A549 (cell line): ENCODE measurements at regions not wholly inside any gene's neighbourhood (a gene's known extent, or its start where the extent isn't known, plus 50 kb on each side); places are given as distances from the start of the nearest gene placed in this dataset.

Experiments used
- ATAC-seq, 2 experiments: fragments of 200-7000 bp in 1 of 2; fragments of >200 bp in 1 of 2; cut with Nextera tagmentation in 1 of 2; cut with Tn5 transposase in 1 of 2; 3 replicates each; pipeline versions ENCODE4 v1.8.0 to v1.9.1; 2018 to 2020; ENCODE audit warnings: mild to moderate bottlenecking in 1 of 2, moderate library complexity in 1 of 2
- CTCF ChIA-PET: fragments of 300-600 bp; sonication (Branson Sonifier 250); formaldehyde crosslinking; extraction: SDS; loops from one replicate; lab custom pipeline; 2021; ENCODE audit warnings: antibody characterized with exemption, inconsistent platforms; lab: Yijun Ruan, JAX
- POLR2A ChIA-PET: fragments of 350-600 bp; formaldehyde crosslinking; extraction: SDS; loops from one replicate; lab custom pipeline; 2021; ENCODE audit warnings: antibody characterized with exemption, inconsistent platforms; lab: Yijun Ruan, JAX
- DNase-seq, 2 experiments: peaks; one replicate each; pipeline versions ENCODE4 v3.0.0 to v3.0.0-alpha.2; 2011 to 2016; ENCODE audit warnings: low read depth in 1 of 2, low spot score in 1 of 2
- FAIRE-seq: peaks from 2 replicates; lab custom pipeline; 2011; peaks lifted over from hg19 to GRCh38; lab: Jason Lieb, UNC
- H3K27ac ChIP-seq, 2 experiments: fragments of >200 bp; sonication (Bioruptor Twin); formaldehyde crosslinking; 3 replicates each; pipeline ENCODE4 v1.5.1; 2016 to 2017
- H3K4me1 ChIP-seq: fragments of >200 bp; sonication (Bioruptor Twin); formaldehyde crosslinking; 3 replicates; pipeline ENCODE4 v1.6.1; 2016
- H3K4me2 ChIP-seq: fragments of >200 bp; sonication (Bioruptor Twin); formaldehyde crosslinking; 3 replicates; pipeline ENCODE4 v1.6.1; 2016
- H3K4me3 ChIP-seq: fragments of >200 bp; sonication (Bioruptor Twin); formaldehyde crosslinking; 3 replicates; pipeline ENCODE4 v1.5.1; 2016
- H3K9me3 ChIP-seq: fragments of >200 bp; sonication (Bioruptor Twin); formaldehyde crosslinking; 3 replicates; pipeline ENCODE4 v1.6.1; 2016
- ATOH8 ChIP-seq: fragments of 250-450 bp; sonication (Bioruptor Pico); IDR thresholded peaks from 2 replicates; pipeline ENCODE4 v1.5.0; 2020; ENCODE audit warnings: low read depth, mild to moderate bottlenecking, moderate library complexity
- CEBPB ChIP-seq, 2 experiments: fragments of >200 bp in 1 of 2; sonication (Bioruptor Twin) in 1 of 2; formaldehyde crosslinking in 1 of 2; IDR thresholded peaks; 2 replicates each; pipeline ENCODE4 v1.6.1; 2012 to 2016
- CHD2 ChIP-seq: fragments of 150-350 bp; IDR thresholded peaks from 2 replicates; pipeline ENCODE4 v1.6.1; 2014; ENCODE audit warnings: low read length; ENCODE audit not compliant: partially characterized antibody
- CHD4 ChIP-seq: fragments of 200-600 bp; sonication (generic); IDR thresholded peaks from 2 replicates; pipeline ENCODE4 v1.6.1; 2016; ENCODE audit warnings: antibody characterized with exemption, mild to moderate bottlenecking, borderline replicate concordance
- EP300 ChIP-seq, 2 experiments: fragments of >200 bp; sonication (Bioruptor Twin); formaldehyde crosslinking; IDR thresholded peaks; 2 replicates in 1 of 2; 3 replicates in 1 of 2; pipeline ENCODE4 v1.6.1; 2016 to 2017
- ESRRA ChIP-seq: fragments of 150-350 bp; IDR thresholded peaks from 2 replicates; pipeline ENCODE4 v1.6.1; 2014; ENCODE audit warnings: mild to moderate bottlenecking, low read length, borderline replicate concordance
- FOSB ChIP-seq: fragments of 250-450 bp; sonication (Bioruptor Pico); IDR thresholded peaks from 2 replicates; pipeline ENCODE4 v1.5.0; 2020; ENCODE audit warnings: mild to moderate bottlenecking, moderate library complexity
- GATA3 ChIP-seq: IDR thresholded peaks from 2 replicates; pipeline ENCODE4 v1.6.1; 2012; ENCODE audit warnings: borderline replicate concordance
- HES2 ChIP-seq: fragments of >200 bp; sonication (Bioruptor Twin); formaldehyde crosslinking; IDR thresholded peaks from 2 replicates; pipeline ENCODE4 v1.6.1; 2016
- HEYL ChIP-seq: fragments of 250-450 bp; sonication (Bioruptor Pico); IDR thresholded peaks from 2 replicates; pipeline ENCODE4 v1.8.0; 2021; ENCODE audit warnings: mild to moderate bottlenecking, moderate library complexity
- JUN ChIP-seq, 2 experiments: fragments of >200 bp; sonication (Bioruptor Twin); formaldehyde crosslinking; IDR thresholded peaks; 2 replicates in 1 of 2; 3 replicates in 1 of 2; pipeline ENCODE4 v1.6.1; 2016 to 2017
- KDM1A ChIP-seq: fragments of 200-600 bp; sonication (generic); IDR thresholded peaks from 2 replicates; pipeline ENCODE4 v1.6.1; 2016; ENCODE audit warnings: low read depth, mild to moderate bottlenecking
- MAFK ChIP-seq: fragments of 450-650 bp; IDR thresholded peaks from 2 replicates; pipeline ENCODE4 v1.6.1; 2014; ENCODE audit not compliant: partially characterized antibody
- MAZ ChIP-seq: fragments of 150-350 bp; IDR thresholded peaks from 2 replicates; pipeline ENCODE4 v1.6.1; 2014; ENCODE audit warnings: antibody characterized with exemption, low read depth, low read length, borderline replicate concordance
- MYC ChIP-seq: IDR thresholded peaks from 2 replicates; pipeline ENCODE4 v1.6.1; 2012; ENCODE audit warnings: mild to moderate bottlenecking, inconsistent platforms, low read length, improper control_type of control experiment, borderline replicate concordance
- NFE2L2 ChIP-seq: fragments of 150-350 bp; conservative IDR thresholded peaks from 2 replicates; pipeline ENCODE4 v1.6.1; 2014; ENCODE audit warnings: low read length
- PBX3 ChIP-seq: IDR thresholded peaks from 2 replicates; pipeline ENCODE4 v1.6.1; 2012
- POLR2A ChIP-seq: IDR thresholded peaks from 2 replicates; pipeline ENCODE4 v1.6.1; 2012; ENCODE audit warnings: mild to moderate bottlenecking, low read length
- POLR2AphosphoS2 ChIP-seq: conservative IDR thresholded peaks from 2 replicates; pipeline ENCODE4 v1.6.1; 2012; ENCODE audit warnings: low read length, improper control_type of control experiment, inconsistent platforms
- RCOR1 ChIP-seq: fragments of 150-350 bp; IDR thresholded peaks from 2 replicates; pipeline ENCODE4 v1.6.1; 2014; ENCODE audit warnings: antibody characterized with exemption, low read length, low read depth
- REST ChIP-seq: fragments of 200-600 bp; sonication (generic); IDR thresholded peaks from 2 replicates; pipeline ENCODE4 v1.6.1; 2016; ENCODE audit warnings: antibody characterized with exemption, mild to moderate bottlenecking, moderate library complexity
- RFX5 ChIP-seq: fragments of 450-650 bp; IDR thresholded peaks from 2 replicates; pipeline ENCODE4 v1.7.1; 2014; ENCODE audit warnings: antibody characterized with exemption, mild to moderate bottlenecking, moderate library complexity
- RNF2 ChIP-seq: fragments of 200-600 bp; sonication (generic); IDR thresholded peaks from 2 replicates; pipeline ENCODE4 v1.6.1; 2016; ENCODE audit warnings: low read depth, mild to moderate bottlenecking, antibody characterized with exemption, moderate library complexity, borderline replicate concordance
- TFCP2L1 ChIP-seq: fragments of 250-450 bp; sonication (Bioruptor Pico); IDR thresholded peaks from 2 replicates; pipeline ENCODE4 v1.5.0; 2021; ENCODE audit warnings: mild to moderate bottlenecking
- TP53 ChIP-seq: fragments of 250-450 bp; sonication (Bioruptor Pico); IDR thresholded peaks from 2 replicates; pipeline ENCODE4 v1.5.0; 2021; ENCODE audit warnings: mild to moderate bottlenecking, moderate library complexity
- USF2 ChIP-seq: fragments of 450-650 bp; IDR thresholded peaks from 2 replicates; pipeline ENCODE4 v1.6.1; 2014; ENCODE audit warnings: antibody characterized with exemption
- ZNF302 ChIP-seq: fragments of 250-450 bp; sonication (Bioruptor Pico); IDR thresholded peaks from 2 replicates; pipeline ENCODE4 v1.9.0; 2021; ENCODE audit warnings: inconsistent platforms, mild to moderate bottlenecking, moderate library complexity
- ZSCAN20 ChIP-seq: fragments of 250-450 bp; sonication (Bioruptor Pico); IDR thresholded peaks from 2 replicates; pipeline ENCODE4 v1.8.0; 2022; ENCODE audit warnings: mild to moderate bottlenecking, moderate library complexity
- WGBS: methylation state at CpG from one replicate; pipeline ENCODE4 v1.1.6; 2017; ENCODE audit errors: missing lambda C conversion rate; 5-methylcytosine and 5-hydroxymethylcytosine counted together

- FAIRE-seq (no peak), ATAC-seq (no peak), DNase-seq (no peak)
- Histone ChIP-seq H3K9me3 (no peaks in the 10 kb centered on the region), H3K27ac (no peak overlapping the region), H3K4me3 (no peak overlapping the region), H3K4me1 (no peaks in the 10 kb centered on the region), H3K4me2 (no peak overlapping the region)
- 19% methylated on average over 5 of the region's 5 CpGs for WGBS
- ChIA-PET POLR2A (no interaction called here), CTCF (no interaction called here)
- TF ChIP-seq TFCP2L1 = no peak
- TF ChIP-seq CHD4 = no peak
- TF ChIP-seq RNF2 = no peak
- no peak for TF ChIP-seq MYC
- TF ChIP-seq CHD2 = no peak
- TF ChIP-seq REST = no peak
- TF ChIP-seq PBX3 = no peak
- TF ChIP-seq JUN (IDR thresholded peaks at IDR 0.05) = no peak
- no peak for TF ChIP-seq NFE2L2
- TF ChIP-seq ESRRA = no peak
- no peak for TF ChIP-seq POLR2AphosphoS2
Measured at GRCh38 chr3:168241156-168241555, 145.4 kb upstream of the GOLIM4 start.

GRCh38 chr3:168239287-168239686 is 143.6 kb upstream of the GOLIM4 start:
- 4% methylated on average over 1 of the region's 1 CpG for WGBS
- H3K9me3 ChIP-seq = no peaks in the 10 kb centered on the region
- no peak overlapping the region for H3K27ac ChIP-seq
- no peak for TF ChIP-seq ATOH8 (CRISPR knock-in tag)
- TF ChIP-seq HEYL = no peak
- TF ChIP-seq EP300 (IDR thresholded peaks at IDR 0.05) = no peak
- no peak for TF ChIP-seq ZSCAN20 (CRISPR knock-in tag)
- TF ChIP-seq FOSB (CRISPR knock-in tag) = no peak
- TF ChIP-seq GATA3 = no peak
- TF ChIP-seq TFCP2L1 = no peak
- no peak for TF ChIP-seq RCOR1
- no peak for TF ChIP-seq ZNF302 (CRISPR knock-in tag)
- TF ChIP-seq CHD2 = no peak
- TF ChIP-seq RNF2 = no peak
- ATAC-seq (no peak), DNase-seq (no peak), FAIRE-seq (no peak)
- CTCF ChIA-PET = no interaction called here
- H3K4me3 ChIP-seq = no peak overlapping the region
- H3K4me1 ChIP-seq = no peaks in the 10 kb centered on the region
- POLR2A ChIA-PET = no interaction called here
- no peak overlapping the region for H3K4me2 ChIP-seq

- POLR2A ChIA-PET = no interaction called here
- ATAC-seq = no peak
- TF ChIP-seq USF2 (no peak), MYC (no peak), FOSB (CRISPR knock-in tag) (no peak), KDM1A (no peak), HES2 (no peak), TP53 (CRISPR knock-in tag) (no peak), POLR2A (no peak), MAZ (no peak), RFX5 (no peak), MAFK (no peak), CEBPB (IDR thresholded peaks at IDR 0.05) (no peak)
Measured at GRCh38 chr3:168233001-168233400, 137.3 kb upstream of the GOLIM4 start.

More at GRCh38 chr3:168233001-168233400, 137.3 kb upstream of the GOLIM4 start:
- H3K4me3 ChIP-seq = no peak overlapping the region
- no peak overlapping the region for H3K4me2 ChIP-seq
- no peaks in the 10 kb centered on the region for H3K9me3 ChIP-seq
- DNase-seq = no peak
- 81% methylated on average over 1 of the region's 1 CpG for WGBS
- H3K27ac ChIP-seq = no peak overlapping the region
- CTCF ChIA-PET = no interaction called here
- FAIRE-seq = no peak
- no peaks in the 10 kb centered on the region for H3K4me1 ChIP-seq
